WERI-Rb-1 (cell line): ENCODE measurements at regions not wholly inside any gene's neighbourhood (a gene's known extent, or its start where the extent isn't known, plus 50 kb on each side); places are given as distances from the start of the nearest gene placed in this dataset.
A peak's percentile ranks its signal among the peaks of the same experiment; 100 is the strongest.
"Not testable (repeated sequence)": the region's sequence is repeated elsewhere in the genome, so short reads cannot be mapped to it uniquely, and the experiment has no call there.

ENCODE experiments used
- DNase-seq: peaks from one replicate; pipeline ENCODE4 v3.0.0-alpha.2; 2020
- H3K27ac ChIP-seq: fragments of 250-450 bp; sonication (Bioruptor Pico); 2 replicates; pipeline ENCODE4 v1.5.1; 2020; ENCODE audit warnings: mild to moderate bottlenecking, moderate library complexity
- H3K27me3 ChIP-seq: fragments of 250-450 bp; sonication (Bioruptor Pico); 2 replicates; pipeline ENCODE4 v1.5.1; 2021; ENCODE audit warnings: mild to moderate bottlenecking, low read depth, moderate library complexity; ENCODE audit not compliant: insufficient read depth, severe bottlenecking
- H3K36me3 ChIP-seq: fragments of 250-450 bp; sonication (Bioruptor Pico); 2 replicates; pipeline ENCODE4 v1.5.1; 2020; ENCODE audit warnings: mild to moderate bottlenecking, moderate library complexity
- H3K4me3 ChIP-seq: 2 replicates; pipeline ENCODE4 v1.5.1; 2011; ENCODE audit warnings: low read depth, mild to moderate bottlenecking, control low read depth, low read length
- H3K9me3 ChIP-seq: fragments of 250-450 bp; sonication (Bioruptor Pico); 2 replicates; pipeline ENCODE4 v1.5.1; 2021; ENCODE audit warnings: mild to moderate bottlenecking, moderate library complexity; ENCODE audit not compliant: severe bottlenecking
- TF ChIP-seq, protein P1 (sequence below): IDR thresholded peaks from 2 replicates; pipeline ENCODE4 v1.5.1; 2011; ENCODE audit warnings: low read depth, mild to moderate bottlenecking, control low read depth, inconsistent platforms, low read length

DNA sequence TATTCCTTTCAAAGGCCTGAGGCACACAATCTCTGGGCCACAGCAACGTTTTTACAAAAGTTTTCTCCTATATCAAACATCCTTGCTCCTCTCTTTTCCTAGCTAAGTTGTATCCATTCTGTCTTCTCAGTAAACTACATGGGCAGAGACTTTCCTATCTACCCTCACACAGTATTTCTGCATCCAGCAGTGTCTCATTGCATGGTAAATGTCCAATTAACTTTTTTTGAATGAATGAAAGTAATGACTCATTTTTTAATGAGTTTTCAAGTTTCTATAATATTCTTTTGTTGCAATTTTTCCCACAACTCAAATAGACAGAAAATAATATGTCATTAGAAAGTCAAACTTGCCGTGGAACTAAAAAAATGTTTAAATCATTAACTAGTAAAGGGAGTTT lies 688.6 kb downstream of the JRKL start:
- no peak for DNase-seq
- TF ChIP-seq, protein P1, sequence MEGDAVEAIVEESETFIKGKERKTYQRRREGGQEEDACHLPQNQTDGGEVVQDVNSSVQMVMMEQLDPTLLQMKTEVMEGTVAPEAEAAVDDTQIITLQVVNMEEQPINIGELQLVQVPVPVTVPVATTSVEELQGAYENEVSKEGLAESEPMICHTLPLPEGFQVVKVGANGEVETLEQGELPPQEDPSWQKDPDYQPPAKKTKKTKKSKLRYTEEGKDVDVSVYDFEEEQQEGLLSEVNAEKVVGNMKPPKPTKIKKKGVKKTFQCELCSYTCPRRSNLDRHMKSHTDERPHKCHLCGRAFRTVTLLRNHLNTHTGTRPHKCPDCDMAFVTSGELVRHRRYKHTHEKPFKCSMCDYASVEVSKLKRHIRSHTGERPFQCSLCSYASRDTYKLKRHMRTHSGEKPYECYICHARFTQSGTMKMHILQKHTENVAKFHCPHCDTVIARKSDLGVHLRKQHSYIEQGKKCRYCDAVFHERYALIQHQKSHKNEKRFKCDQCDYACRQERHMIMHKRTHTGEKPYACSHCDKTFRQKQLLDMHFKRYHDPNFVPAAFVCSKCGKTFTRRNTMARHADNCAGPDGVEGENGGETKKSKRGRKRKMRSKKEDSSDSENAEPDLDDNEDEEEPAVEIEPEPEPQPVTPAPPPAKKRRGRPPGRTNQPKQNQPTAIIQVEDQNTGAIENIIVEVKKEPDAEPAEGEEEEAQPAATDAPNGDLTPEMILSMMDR: no peak
- Histone ChIP-seq H3K9me3 (no peaks in the 10 kb centered on the region), H3K36me3 (no peaks in the 10 kb centered on the region), H3K27me3 (no peaks in the 10 kb centered on the region), H3K4me3 (no peak overlapping the region), H3K27ac (no peak overlapping the region)

DNA sequence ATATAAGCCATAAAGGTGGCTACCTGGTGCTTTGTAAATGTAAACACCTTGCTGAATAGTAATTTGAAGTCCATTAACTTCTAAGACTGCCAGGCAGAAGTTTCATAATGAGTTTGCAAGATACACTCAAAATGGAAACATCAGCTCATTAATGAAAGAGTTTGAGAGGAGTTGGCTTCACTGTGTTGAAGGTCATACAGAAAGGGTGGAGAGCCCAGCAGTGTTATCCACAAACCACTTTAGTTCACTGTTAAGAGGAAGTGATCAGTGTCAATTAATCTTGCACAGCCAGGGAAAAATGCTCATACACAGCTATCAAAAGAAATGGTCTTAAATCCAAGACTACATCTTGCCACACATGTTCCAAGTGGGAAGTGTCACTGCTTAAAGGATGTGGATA lies 689.4 kb downstream of the JRKL start:
- Histone ChIP-seq H3K4me3 (no peak overlapping the region), H3K9me3 (no peaks in the 10 kb centered on the region), H3K36me3 (no peaks in the 10 kb centered on the region), H3K27me3 (no peaks in the 10 kb centered on the region), H3K27ac (no peak overlapping the region)
- no peak for DNase-seq
- TF ChIP-seq, protein P1: no peak

DNA sequence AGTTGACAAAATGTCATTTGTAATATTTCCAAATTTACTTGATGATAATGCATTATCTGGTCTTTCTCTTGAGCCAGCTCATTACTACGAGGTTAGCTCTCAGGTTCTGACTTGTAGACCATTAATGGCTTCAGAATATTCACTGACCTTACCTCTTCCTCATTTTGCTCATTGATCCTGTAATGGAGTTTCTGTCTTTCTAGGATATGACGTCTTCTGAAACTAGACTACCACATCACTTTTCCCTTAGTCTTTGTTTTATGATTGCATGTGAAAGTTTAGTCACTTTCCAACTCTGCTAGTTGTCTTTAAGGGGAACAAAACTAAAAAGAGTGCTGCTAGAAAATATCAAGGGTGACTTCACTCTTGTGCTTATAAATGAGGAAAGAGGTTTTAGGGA lies 697.6 kb downstream of the JRKL start:
- TF ChIP-seq, protein P1: no peak
- Histone ChIP-seq H3K4me3 (no peak overlapping the region), H3K9me3 (no peaks in the 10 kb centered on the region)

DNA sequence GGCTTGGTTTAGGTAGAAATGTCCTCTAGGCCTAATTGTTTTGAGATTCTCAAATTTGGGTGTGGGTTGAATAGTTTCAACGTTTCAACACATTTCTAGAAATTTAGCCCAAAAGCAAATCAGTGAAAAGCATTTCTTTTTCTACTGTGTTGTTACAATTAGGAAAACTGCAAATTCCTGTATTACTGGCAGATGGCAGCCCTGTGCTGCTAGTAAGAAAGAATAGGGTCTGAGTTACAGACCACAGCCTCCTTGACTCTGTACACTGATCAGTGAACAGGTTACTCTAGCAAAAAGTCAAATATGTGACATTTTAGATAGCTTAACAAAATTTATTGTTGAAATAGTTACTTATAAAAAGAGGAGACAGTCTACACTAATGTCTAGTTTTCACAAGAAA lies 703.0 kb downstream of the JRKL start:
- H3K27me3 ChIP-seq: no peaks in the 10 kb centered on the region
- H3K9me3 ChIP-seq: no peaks in the 10 kb centered on the region
- no peak for DNase-seq
- H3K4me3 ChIP-seq: no peak overlapping the region
- TF ChIP-seq, protein P1: 0 out of 2 replicates have a peak, but pooled peaks have one; percentile 29
- no peaks in the 10 kb centered on the region for H3K36me3 ChIP-seq
- no peak overlapping the region for H3K27ac ChIP-seq

More for the DNA sequence above, 697.6 kb downstream of the JRKL start:
- Histone ChIP-seq H3K27me3 (no peaks in the 10 kb centered on the region), H3K27ac (no peak overlapping the region), H3K36me3 (no peaks in the 10 kb centered on the region)
- no peak for DNase-seq

DNA sequence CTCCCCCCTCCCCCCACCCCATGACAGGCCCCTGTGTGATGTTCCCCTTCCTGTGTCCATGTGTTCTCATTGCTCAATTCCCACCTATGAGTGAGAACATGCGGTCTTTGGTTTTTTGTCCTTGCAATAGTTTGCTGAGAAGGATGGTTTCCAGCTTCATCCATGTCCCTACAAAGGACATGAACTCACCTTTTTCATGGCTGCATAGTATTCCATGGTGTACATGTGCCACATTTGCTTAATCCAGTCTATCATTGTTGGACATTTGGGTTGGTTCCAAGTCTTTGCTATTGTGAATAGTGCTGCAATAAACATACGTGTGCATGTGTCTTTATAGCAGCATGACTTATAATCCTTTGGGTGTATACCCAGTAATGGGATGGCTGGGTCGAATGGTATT lies 712.4 kb downstream of the JRKL start:
- not testable (repeated sequence) for H3K4me3 ChIP-seq, DNase-seq, H3K27me3 ChIP-seq, H3K9me3 ChIP-seq, H3K27ac ChIP-seq, H3K36me3 ChIP-seq

DNA sequence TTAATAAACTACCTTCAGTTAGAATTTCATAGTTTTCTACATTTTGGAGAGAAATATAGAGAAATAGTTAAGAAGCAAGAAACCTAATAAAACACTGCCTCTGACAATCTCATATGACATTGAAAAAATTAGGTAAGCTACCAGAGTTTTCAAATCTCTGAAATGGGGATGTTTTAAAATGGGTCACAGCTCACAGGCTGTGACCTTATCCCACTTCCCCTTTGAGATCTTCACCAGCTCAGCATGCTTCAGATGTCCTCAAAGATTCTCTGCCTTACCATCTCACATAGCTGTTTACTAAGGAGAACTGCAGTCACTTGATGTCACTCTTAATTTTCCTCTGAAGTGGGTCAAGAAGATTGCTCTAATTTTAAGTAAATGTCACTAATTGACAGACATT lies 717.8 kb downstream of the JRKL start:
- H3K9me3 ChIP-seq: no peaks in the 10 kb centered on the region
- no peaks in the 10 kb centered on the region for H3K36me3 ChIP-seq
- H3K27me3 ChIP-seq: no peaks in the 10 kb centered on the region
- TF ChIP-seq, protein P1: no peak
- H3K4me3 ChIP-seq: no peak overlapping the region
- DNase-seq: no peak
- no peak overlapping the region for H3K27ac ChIP-seq
